Natural killer cell treated with Interleukin-12 subunit alpha and Interleukin-12 subunit beta and Interleukin-15 and Interleukin-18, amount 100 ng/mL, for 72 hours (primary cell): ENCODE measurements at regions not wholly inside any gene's neighbourhood (a gene's known extent, or its start where the extent isn't known, plus 50 kb on each side); places are given as distances from the start of the nearest gene placed in this dataset.
A peak's percentile ranks its signal among the peaks of the same experiment; 100 is the strongest.

ENCODE experiments used
- ATAC-seq, 2 donors: fragments of 150-1000 bp; cut with Tn5 transposase in 1 of 2; sonication (Bioruptor Pico), chemical (Tn5 transposase) in 1 of 2; 2 replicates each; pipeline ENCODE4 v1.10.0; 2021
- DNase-seq: peaks from one replicate; pipeline ENCODE4 v3.0.0; 2022; ENCODE audit warnings: low spot score
- H3K27ac Mint-ChIP-seq, 2 donors: 1 replicate in 1 of 2; 2 replicates in 1 of 2; pipeline ENCODE4 v1.8.0; 2022; ENCODE audit warnings: mixed read lengths in 2 of 2, mild to moderate bottlenecking in 1 of 2, moderate library complexity in 1 of 2
- H3K27me3 Mint-ChIP-seq, 2 donors: 1 replicate in 1 of 2; 2 replicates in 1 of 2; pipeline ENCODE4 v1.8.0; 2022; ENCODE audit warnings: mixed read lengths in 2 of 2
- H3K36me3 Mint-ChIP-seq: one replicate; pipeline ENCODE4 v1.8.0; 2022; ENCODE audit warnings: mixed read lengths
- H3K4me1 Mint-ChIP-seq, 2 donors: 1 replicate in 1 of 2; 2 replicates in 1 of 2; pipeline ENCODE4 v1.8.0; 2022; ENCODE audit warnings: low read depth in 2 of 2, mixed read lengths in 2 of 2, mild to moderate bottlenecking in 1 of 2
- H3K4me3 Mint-ChIP-seq: one replicate; pipeline ENCODE4 v1.8.0; 2022; ENCODE audit warnings: mixed read lengths
- H3K9me3 Mint-ChIP-seq: 2 replicates; pipeline ENCODE4 v1.8.0; 2022; ENCODE audit warnings: mixed read lengths

- DNase-seq (no peak), ATAC-seq (peak; percentile 63 to 68)
- Mint-ChIP-seq H3K27me3 (peaks cover 0 to 13% of the 10 kb centered on the region in 2 donors), H3K4me3 (peak overlapping the region; percentile 21), H3K4me1 (peaks cover 15 to 31% of the 10 kb centered on the region in 2 donors), H3K9me3 (no peaks in the 10 kb centered on the region), H3K36me3 (no peaks in the 10 kb centered on the region), H3K27ac (peak overlapping the region in 1 of 2 donors; percentile 31)
These were observed 239.4 kb downstream of the TEX29 start for GRCh38 chr13:111559612-111560403.

DNA sequence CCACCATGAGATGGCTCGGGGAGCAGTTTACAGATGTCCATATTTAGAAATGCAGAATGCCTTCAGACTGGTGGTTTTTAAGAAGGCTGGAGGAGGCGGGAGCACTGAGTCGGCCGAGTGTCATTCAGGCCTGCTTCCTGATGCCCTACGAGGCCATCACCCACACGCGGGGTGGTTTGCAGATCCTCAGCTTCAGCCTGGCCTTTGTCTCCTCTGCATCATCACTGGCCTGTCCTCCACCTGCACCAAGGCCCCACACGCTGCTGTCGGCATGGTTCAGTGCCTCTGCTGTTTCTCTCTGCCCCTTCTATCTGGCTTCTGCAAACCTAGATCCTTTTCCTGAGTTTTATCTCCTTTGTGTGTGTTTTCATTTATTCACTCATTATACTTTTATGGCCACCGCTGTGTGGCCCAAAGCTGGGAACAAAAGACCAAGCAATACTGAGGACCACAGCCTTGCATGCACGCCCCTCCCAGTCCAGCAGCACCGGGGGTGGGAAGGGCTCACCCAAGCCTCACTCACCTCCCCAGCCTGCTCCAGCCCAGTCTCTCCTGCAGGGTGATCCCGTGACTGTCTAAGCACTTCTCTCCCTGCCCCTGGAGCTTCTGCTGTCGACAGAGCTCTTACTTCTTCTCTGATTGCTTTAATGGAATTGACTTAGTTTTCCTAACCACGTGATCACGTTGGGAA is 240.8 kb downstream of the TEX29 start:
- no peaks in the 10 kb centered on the region for H3K36me3 Mint-ChIP-seq
- H3K27me3 Mint-ChIP-seq, result peaks cover 0 to 13% of the 10 kb centered on the region in 2 donors
- no peak overlapping the region for H3K27ac Mint-ChIP-seq
- no peaks in the 10 kb centered on the region for H3K9me3 Mint-ChIP-seq
- H3K4me3 Mint-ChIP-seq, result no peak overlapping the region
- H3K4me1 Mint-ChIP-seq, result peaks cover 15 to 31% of the 10 kb centered on the region in 2 donors
- DNase-seq (no peak), ATAC-seq (no peak)

GRCh38 chr13:111562716-111563115 is 242.3 kb downstream of the TEX29 start:
- H3K36me3 Mint-ChIP-seq, result no peaks in the 10 kb centered on the region
- peaks cover 0 to 14% of the 10 kb centered on the region in 2 donors for H3K27me3 Mint-ChIP-seq
- peaks cover 15 to 31% of the 10 kb centered on the region in 2 donors for H3K4me1 Mint-ChIP-seq
- ATAC-seq, result no peak
- H3K9me3 Mint-ChIP-seq, result peaks cover 2% of the 10 kb centered on the region
- no peak overlapping the region for H3K4me3 Mint-ChIP-seq
- H3K27ac Mint-ChIP-seq, result no peak overlapping the region
- no peak for DNase-seq

GRCh38 chr13:111564606-111565005 is 244.2 kb downstream of the TEX29 start:
- peaks cover 2% of the 10 kb centered on the region for H3K9me3 Mint-ChIP-seq
- H3K27me3 Mint-ChIP-seq, result peaks cover 0 to 12% of the 10 kb centered on the region in 2 donors
- no peak overlapping the region for H3K4me3 Mint-ChIP-seq
- H3K36me3 Mint-ChIP-seq, result no peaks in the 10 kb centered on the region
- DNase-seq (no peak), ATAC-seq (no peak)
- H3K27ac Mint-ChIP-seq, result no peak overlapping the region
- peaks cover 15 to 22% of the 10 kb centered on the region in 2 donors for H3K4me1 Mint-ChIP-seq

DNA sequence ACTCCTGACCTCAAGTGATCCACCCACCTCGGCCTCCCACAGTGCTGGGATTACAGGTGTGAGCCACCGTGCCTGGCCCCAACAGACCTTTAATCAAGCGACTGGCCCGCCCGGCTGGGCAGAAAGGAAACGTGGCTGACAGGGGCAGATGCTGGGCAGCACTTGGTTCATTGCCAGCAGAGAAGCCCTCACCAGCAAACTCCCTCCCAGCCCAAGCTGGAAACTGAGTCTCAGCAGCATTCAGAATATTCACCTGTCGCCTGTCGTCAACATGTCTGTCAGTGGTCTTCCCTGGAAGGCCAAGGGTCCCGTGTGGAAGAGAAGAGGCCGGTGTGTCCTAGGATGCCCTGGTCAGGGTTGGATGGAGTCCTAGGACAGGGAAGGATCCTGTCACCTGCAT is 245.0 kb downstream of the TEX29 start:
- no peak for ATAC-seq
- Mint-ChIP-seq H3K4me3 (no peak overlapping the region), H3K36me3 (no peaks in the 10 kb centered on the region), H3K9me3 (peaks cover 2% of the 10 kb centered on the region), H3K27me3 (peaks cover 0 to 14% of the 10 kb centered on the region in 2 donors), H3K27ac (no peak overlapping the region), H3K4me1 (peaks cover 9 to 16% of the 10 kb centered on the region in 2 donors)
- DNase-seq, result no peak

GRCh38 chr13:111566567-111566966 is 246.1 kb downstream of the TEX29 start:
- peaks cover 3 to 9% of the 10 kb centered on the region in 2 donors for H3K4me1 Mint-ChIP-seq

DNA sequence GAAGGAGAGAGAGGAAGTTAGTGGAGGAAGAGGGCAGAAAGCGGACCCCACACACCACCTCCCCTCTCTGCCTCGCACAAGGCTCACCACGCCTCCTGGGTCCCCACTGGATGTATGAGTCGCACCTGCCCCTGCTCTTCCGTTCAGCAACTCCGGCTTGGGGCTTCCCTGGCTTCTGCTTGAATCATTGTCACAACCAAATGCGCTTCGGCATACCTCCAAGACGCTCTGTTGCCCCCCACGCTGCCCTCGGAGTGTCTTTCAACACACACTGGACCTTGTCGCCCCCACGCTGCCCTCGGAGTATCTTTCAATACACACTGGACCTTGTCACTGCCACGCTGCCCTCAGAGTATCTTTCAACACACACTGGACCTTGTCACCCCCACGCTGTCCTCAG is 247.2 kb downstream of the TEX29 start:
- Mint-ChIP-seq H3K27me3 (peaks cover 0 to 12% of the 10 kb centered on the region in 2 donors), H3K36me3 (no peaks in the 10 kb centered on the region), H3K4me3 (no peak overlapping the region), H3K9me3 (peaks cover 2% of the 10 kb centered on the region), H3K27ac (no peak overlapping the region), H3K4me1 (peaks cover 0 to 4% of the 10 kb centered on the region in 2 donors)
- no peak for ATAC-seq
- DNase-seq, result no peak

More at GRCh38 chr13:111566567-111566966, 246.1 kb downstream of the TEX29 start:
- peaks cover 2% of the 10 kb centered on the region for H3K9me3 Mint-ChIP-seq
- peaks cover 0 to 14% of the 10 kb centered on the region in 2 donors for H3K27me3 Mint-ChIP-seq
- no peaks in the 10 kb centered on the region for H3K36me3 Mint-ChIP-seq
- DNase-seq, result no peak
- H3K4me3 Mint-ChIP-seq, result no peak overlapping the region
- no peak overlapping the region for H3K27ac Mint-ChIP-seq
- ATAC-seq, result no peak

DNA sequence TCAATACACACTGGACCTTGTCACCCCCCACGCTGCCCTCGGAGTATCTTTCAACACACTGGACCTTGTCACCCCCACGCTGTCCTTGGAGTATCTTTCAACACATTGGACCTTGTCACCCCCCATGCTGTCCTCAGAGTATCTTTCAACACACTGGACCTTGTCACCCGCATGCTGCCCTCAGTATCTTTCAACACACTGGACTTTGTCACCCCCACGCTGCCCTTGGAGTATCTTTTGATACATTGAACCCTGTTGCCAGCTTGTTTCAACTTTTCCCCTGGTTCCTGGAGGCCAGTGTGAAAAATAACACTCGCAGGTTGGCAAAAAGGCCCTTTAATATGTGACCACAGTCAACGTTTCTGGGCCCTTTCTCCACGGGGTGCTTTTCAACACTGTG is 247.8 kb downstream of the TEX29 start:
- Mint-ChIP-seq H3K27ac (no peak overlapping the region), H3K27me3 (peaks cover 0 to 12% of the 10 kb centered on the region in 2 donors), H3K4me1 (peaks cover 0 to 4% of the 10 kb centered on the region in 2 donors), H3K4me3 (no peak overlapping the region), H3K9me3 (peaks cover 2% of the 10 kb centered on the region), H3K36me3 (no peaks in the 10 kb centered on the region)
- no peak for DNase-seq
- ATAC-seq, result no peak

GRCh38 chr13:111570911-111571310 is 250.5 kb downstream of the TEX29 start:
- Mint-ChIP-seq H3K9me3 (peaks cover 9% of the 10 kb centered on the region), H3K27me3 (peaks cover 0 to 8% of the 10 kb centered on the region in 2 donors), H3K36me3 (peaks cover 13% of the 10 kb centered on the region), H3K27ac (no peak overlapping the region), H3K4me1 (peaks cover 0 to 4% of the 10 kb centered on the region in 2 donors), H3K4me3 (no peak overlapping the region)
- no peak for DNase-seq
- ATAC-seq, result no peak

GRCh38 chr13:111572956-111573761 is 252.7 kb downstream of the TEX29 start:
- H3K9me3 Mint-ChIP-seq, result peaks cover 7% of the 10 kb centered on the region
- H3K27me3 Mint-ChIP-seq, result peaks cover 0 to 8% of the 10 kb centered on the region in 2 donors
- no peak overlapping the region for H3K27ac Mint-ChIP-seq
- no peaks in the 10 kb centered on the region for H3K4me1 Mint-ChIP-seq
- peaks cover 13% of the 10 kb centered on the region for H3K36me3 Mint-ChIP-seq
- H3K4me3 Mint-ChIP-seq, result no peak overlapping the region
- DNase-seq (no peak), ATAC-seq (no peak)

DNA sequence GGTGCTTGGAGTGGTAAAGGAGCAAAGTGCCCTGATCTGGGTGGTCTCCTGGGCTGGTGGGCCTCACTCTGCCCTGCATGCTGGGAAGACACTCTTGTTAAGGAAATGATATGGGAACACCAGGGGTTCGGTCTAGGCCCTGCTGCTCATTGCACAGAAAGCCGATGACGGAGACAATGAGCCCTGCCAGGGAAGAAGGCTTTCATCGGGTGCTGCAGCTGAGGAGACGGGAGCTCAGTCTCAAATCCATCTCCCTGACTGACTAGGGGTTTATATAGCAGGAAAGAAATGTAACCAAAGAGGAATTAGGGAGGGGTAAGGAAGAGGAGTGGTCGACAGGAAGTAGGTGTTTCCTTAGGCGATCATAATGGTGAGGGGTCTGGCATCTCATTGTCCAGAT is 253.4 kb downstream of the TEX29 start:
- no peak for ATAC-seq
- DNase-seq, result no peak
- Mint-ChIP-seq H3K4me1 (no peaks in the 10 kb centered on the region), H3K27me3 (peaks cover 0 to 6% of the 10 kb centered on the region in 2 donors), H3K27ac (no peak overlapping the region), H3K4me3 (no peak overlapping the region), H3K9me3 (peaks cover 7% of the 10 kb centered on the region), H3K36me3 (peaks cover 13% of the 10 kb centered on the region)

DNA sequence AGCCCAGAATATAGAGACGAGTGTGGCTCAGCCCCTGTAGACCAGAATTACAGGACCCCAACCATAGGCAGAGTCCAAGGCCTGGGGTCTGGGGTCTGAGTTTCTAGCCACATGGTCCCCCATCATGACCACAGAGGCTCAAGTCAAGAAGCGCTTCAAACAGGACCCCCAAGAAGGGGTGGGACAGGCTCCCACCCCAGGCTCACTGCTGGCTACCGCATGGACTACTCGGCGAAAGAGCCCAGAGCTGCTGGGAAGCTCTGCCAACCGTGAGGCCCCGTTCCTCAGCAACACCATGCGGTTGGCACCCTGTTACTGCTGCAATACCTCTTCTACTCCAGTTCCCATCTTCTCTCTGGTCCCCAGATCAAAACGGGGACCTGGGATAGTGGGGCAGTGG is 254.8 kb downstream of the TEX29 start:
- Mint-ChIP-seq H3K36me3 (peaks cover 13% of the 10 kb centered on the region), H3K27ac (no peak overlapping the region), H3K4me1 (no peaks in the 10 kb centered on the region), H3K27me3 (peaks cover 0 to 3% of the 10 kb centered on the region in 2 donors), H3K9me3 (peaks cover 7% of the 10 kb centered on the region), H3K4me3 (no peak overlapping the region)
- no peak for ATAC-seq
- no peak for DNase-seq

DNA sequence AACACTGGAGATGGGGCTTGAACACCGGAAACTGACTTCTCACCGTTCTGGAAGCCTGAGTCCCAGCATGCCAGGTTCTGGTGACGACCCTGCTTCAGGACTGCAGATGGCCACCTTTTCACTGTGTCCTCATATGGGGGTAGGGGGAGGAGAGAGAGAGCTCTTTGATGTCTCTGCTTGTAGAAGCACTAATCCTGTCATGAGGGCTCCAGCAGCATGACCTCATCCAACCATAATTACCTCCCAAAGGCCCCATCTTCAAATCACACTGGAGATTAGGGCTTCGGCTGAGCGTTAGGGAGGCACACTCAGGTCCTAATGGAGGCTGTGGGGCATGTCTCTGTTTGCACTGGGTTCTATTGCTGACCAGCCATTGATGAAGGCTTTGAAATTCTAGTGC is 255.3 kb downstream of the TEX29 start:
- Mint-ChIP-seq H3K27ac (no peak overlapping the region), H3K4me3 (no peak overlapping the region), H3K36me3 (peaks cover 13% of the 10 kb centered on the region), H3K9me3 (peaks cover 7% of the 10 kb centered on the region), H3K27me3 (peaks cover 0 to 3% of the 10 kb centered on the region in 2 donors), H3K4me1 (no peaks in the 10 kb centered on the region)
- ATAC-seq (no peak), DNase-seq (no peak)
